Germinal center (tissue), 1 donor: ENCODE measurements at regions not wholly inside any gene's neighbourhood (a gene's known extent, or its start where the extent isn't known, plus 50 kb on each side); places are given as distances from the start of the nearest gene placed in this dataset.

Experiments used
- DNase-seq: peaks from one replicate; pipeline ENCODE4 v3.0.0; 2012; ENCODE audit warnings: mixed read lengths, low spot score

DNA sequence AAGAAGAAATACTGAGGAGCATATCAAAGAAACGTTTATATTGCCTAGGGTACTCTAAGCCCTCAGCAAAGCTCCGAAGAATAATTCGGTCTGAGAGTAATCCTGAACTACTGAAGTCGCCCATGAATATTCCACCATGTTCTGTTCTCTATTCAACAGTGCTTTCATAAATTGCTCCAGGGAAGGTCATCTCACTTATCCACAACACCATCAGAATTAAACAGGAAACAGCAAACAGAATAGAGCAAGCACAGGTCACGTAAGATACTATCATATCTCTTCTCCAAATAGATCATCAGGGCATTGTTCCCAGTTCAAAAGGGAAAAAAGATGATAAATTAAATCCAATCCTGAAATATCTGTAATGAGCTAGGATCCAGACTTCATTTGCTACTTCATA, 325.6 kb downstream of the DEPDC1B start:
- no peak for DNase-seq

DNA sequence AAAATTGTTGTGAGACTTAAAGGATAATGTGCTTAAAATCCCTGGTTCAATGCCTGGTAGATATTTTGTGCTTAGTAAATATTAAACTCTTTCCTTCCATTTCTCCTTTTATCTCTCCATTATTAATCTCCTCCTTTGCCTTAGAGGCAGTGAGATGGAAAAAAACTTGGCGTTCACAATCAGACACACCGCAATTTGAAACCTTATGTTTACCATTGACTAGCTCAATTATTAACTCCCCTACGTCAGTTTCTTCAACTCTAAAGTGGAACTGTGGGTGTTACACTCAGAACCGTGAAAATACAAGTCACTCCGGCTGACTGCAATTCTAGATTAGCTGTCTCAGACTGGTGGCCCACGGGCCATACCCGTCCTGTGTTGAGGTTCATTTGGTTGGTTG, 327.2 kb downstream of the DEPDC1B start:
- DNase-seq, result no peak

DNA sequence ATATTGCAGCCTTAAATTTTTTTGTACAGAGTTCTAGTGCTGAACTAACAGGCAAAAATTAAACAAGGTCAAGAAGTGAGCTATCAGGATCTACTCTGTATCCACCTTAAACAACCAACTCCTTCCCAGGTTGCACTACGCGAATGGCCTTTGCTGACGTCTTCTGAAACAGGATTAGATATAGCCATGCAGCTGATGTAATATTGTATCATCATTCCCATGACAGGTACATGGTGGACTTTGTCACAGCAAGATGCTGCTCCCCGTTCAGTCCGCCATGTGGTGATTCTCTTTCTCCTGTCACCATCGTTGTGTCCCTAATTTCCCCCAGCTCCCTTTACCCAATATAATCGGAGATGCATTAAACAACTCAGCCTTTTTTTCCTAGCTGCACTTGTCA, 328.9 kb downstream of the DEPDC1B start:
- no peak for DNase-seq

DNA sequence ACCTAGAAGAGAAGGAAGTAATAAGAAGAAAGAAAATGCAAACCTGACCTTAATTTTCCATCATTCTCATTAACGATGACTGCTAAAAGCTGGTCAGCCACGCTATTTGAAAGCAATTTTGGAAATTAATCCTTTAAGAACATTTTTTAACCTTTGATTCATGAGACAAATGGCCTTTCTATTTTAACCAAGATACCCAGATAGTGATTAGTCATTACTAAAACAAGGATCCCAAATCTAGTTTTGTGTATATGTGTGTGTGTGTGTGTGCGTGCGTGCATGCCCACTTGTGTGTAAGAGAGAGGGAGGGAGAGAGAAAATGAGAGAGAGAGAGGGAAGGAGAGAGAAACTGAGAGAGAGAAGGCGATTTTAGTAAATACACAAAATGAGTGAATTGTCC, 329.5 kb downstream of the DEPDC1B start:
- DNase-seq, result no peak

DNA sequence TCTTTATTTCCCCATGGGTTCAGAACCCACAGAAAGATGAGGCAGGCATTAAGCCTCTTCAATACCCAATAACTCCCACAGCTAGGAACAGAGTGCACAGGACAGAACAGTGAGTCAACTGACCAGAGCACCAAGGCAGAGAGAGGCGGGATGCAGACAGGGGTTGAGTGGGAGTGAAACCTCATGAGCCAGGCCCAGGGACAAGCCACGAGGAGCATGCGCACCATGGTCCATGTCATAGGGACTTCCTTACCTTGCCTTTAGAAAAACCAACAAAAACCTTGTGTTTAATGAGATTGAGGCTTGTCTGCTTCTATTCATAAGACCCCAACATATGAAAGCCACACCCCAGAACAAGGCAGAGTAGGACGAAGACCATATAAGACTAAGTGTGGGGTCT, 330.6 kb downstream of the DEPDC1B start:
- no peak for DNase-seq

DNA sequence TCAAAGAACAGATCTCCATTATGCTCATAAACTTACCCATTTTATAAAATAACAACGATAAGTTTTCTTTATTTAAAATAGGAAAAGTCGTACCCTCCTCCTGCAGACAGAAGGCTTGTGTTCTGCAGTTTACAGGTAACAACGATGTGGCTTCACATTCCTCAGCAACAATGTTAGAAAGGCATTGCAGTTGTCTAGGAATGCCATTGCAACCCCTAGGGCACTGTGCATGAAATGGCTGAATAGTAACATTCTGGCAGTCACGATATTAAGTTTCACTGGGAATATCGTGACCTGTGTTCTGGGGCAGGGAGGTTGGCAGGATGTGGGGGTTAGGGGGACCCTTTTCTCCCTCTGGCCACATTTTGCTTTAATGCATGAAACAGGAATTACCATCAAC, 331.9 kb downstream of the DEPDC1B start:
- no peak for DNase-seq

DNA sequence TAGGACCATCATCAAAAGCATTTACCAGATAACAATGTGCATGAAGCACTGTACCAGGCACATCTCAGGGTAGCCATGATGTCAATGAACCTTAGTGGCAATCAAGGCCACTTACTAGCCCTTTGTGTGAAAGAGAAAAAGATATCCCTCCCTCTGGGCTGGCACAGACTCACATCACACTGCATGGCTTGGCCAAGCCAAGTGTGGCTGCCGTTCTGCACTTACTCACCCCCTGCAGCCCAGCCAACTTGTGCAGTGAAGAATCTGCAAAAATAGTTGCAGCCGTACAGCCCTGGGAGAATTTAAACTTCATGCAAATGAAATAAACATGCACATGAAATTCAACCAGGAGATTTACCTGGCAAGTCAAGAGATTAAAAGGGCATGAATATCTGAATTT, 333.5 kb downstream of the DEPDC1B start:
- DNase-seq, result no peak

DNA sequence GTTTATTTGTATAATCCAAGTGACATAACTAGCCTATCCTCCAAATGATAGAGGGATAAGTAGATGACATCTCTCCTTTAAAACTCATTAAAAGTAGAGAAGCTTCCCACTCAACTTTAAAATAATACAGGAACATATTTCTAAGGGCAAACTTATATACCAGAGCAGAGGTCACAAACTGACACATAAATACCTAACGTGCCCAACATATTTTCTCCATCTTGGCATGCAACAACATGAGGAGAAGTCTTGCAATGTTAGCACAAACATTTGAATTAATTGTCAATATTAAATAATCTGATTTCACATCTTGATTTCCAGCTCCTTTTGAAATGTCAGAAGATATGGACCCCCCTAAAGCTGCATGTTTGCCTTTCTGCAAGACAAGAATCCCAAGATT, 335.0 kb downstream of the DEPDC1B start:
- no peak for DNase-seq

DNA sequence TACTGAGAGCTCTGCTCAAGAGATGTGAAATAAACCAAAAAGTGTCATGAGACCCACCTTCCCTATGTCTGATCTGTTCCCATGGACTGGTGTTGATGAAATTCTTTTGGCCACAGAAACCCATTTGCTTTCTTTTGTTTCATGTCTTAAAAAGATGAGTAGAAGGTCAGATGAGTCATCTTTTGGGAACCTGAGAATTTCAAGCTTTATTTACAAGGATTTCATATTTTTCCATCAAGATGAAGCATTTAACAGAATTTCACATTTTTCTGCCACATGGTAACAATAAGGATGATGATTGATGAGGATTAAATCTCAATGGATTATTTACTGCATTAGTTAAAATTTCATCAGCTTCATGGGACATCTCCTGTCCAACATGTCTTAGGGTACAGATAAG, 337.8 kb downstream of the DEPDC1B start:
- no peak for DNase-seq

DNA sequence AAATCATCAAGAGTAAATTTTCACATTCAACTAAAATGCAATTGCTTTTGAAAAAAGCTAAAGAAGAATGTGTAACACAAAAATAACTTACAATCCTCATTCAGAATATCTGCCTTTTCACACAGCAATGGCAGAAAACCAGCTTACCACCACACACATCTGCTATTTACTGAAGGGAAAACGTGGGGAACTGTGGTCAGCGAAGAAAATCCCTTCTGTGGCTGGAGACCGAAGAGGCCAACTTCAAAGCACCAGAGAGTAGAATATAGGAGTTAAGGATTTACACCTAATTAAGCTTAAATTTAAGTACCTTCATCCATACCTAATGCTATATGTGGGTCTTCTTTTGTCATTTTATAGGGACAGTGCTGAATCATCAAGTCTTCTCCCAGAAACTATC, 339.6 kb downstream of the DEPDC1B start:
- DNase-seq, result no peak

DNA sequence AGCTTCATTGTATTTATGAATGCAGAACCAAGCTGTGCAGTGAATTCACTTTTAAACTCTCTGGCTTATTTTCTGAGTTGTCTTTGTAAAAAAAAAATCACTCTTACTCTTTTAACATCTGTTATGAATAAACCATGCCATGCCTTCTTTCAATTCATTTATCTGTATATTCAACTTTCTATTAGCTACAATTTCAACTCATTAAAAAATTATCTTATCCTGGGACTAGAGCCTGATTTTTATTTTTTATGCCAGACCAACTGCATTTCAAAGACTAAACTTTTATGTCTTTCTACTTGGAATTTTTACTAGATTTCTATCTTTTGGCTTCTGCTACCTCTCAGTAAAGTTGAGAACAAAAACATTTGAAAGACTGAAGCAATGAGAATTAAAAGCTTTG, 342.7 kb downstream of the DEPDC1B start:
- DNase-seq, result no peak

DNA sequence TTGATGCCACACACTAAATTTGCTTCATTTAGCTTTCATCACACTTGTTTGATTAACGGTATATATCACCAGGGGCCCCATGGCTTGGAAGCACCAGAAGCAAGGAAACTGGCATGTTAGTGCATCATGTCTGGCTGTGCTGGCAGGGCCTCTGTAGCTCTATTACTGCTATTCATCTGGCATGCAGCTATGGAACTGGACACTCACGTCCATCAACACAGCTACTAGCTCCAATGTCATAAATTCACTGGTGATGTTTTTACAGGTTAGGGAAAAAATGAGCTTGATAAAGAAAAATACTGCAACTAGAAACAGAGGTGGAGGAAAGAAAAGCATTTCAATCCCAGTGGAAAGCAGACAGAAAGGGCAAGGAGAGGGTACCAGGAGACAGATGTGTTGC, 343.2 kb downstream of the DEPDC1B start:
- no peak for DNase-seq

DNA sequence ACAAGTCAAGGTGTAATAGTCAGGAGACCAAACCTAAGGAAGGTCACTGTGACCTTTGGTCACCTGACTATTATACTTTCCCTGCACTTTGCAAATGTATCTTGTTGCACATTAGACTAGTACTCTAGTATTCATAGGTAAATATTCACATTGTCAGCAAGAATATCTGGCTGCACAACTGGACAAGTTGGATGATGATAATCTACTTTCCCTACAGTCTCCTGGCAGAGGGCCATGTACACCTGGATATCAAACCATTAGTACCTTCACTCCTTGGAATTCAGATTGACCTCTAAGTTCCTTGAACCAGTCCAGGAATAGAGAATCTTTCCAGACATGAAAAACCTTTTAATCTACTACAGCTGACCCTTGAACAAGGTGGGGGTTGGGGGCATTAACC, 344.8 kb downstream of the DEPDC1B start:
- no peak for DNase-seq

DNA sequence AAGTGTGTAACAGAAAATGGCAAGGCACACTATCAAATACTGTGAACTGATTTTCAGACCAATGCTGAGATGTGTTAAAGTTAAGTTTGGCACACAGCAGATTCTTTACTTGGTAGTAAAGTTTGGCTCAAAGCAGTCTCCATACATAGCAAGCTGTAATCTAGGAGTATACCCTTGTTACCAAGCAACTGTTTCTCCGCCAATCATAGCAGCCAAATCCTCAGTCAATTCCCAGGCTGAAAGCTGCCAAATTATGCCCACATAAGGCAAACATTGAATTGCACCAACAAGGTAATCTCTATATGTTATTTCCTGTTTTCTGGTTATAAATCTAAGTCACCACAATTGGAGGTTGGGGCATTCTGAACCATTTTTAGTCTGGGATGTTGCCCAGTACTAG, 345.7 kb downstream of the DEPDC1B start:
- DNase-seq, result no peak

DNA sequence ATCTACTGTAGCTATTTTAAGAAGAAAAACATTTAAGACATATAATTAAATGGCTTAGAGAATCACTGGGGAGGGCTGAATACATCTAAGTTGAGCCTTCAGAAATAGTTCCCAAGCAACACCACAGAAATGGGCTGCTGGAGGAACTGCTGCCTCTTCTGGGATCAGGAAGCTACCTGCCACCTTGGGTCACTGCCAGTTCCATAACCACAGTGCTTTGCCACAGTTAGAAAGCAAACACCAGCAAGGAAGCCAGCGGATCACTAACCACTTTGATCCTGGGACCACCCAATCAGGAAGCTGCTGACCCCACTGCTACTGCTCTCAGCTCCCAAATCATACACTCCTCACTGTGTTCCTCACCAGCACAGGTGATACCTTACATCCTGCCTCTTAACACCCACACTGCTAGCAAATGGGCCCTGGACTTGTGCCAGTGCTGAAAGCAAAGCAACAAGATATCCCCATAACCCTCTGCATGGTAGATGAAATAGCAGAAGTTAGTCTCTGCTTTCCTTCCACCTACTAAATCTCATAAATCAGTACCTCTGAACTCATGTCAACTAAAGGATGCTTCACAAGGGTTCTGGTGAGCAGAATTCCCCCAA, 346.9 kb downstream of the DEPDC1B start:
- no peak for DNase-seq

DNA sequence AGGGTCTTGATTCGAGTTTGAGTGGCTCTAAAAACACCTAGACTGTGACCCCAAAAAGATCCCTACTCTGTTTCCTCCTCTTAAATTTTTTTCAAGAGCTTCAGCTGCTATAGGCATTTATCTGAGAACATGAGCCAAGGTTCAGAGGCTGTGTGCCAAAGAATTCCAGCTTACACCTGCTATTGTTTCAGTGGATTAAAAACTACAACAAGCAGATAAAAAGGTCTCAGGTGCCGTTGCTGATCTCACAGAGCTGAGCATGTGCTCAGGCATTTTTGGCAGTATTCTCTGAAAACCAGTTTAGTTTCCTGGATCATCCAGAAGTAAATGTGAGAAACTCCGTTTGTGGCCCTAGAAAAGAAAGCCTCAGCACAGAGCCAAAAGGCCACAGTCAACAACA, 349.2 kb downstream of the DEPDC1B start:
- no peak for DNase-seq

DNA sequence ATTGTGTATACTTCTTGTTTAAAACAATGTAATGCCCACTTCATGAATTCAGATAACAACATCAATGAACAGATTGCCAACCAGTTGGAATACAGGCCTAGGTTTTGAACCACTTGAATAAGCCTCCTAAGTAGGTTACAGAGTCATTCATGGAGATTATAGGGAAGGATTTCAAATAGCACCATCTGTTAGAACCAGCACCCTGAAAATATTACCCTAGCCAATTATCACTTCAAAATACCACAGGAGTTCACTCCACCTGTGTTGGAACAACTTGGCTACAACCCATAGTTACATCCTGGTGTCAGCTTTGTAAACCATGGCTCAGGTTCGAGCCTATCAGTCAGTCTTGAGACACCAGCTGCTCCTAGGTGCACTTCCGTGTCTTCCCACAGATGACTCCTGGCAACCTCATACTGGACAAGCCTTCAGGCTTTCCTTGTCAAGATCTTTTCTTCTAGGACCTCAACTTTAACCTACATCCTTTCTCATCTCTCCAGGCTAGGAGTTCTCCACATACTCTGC, 350.0 kb downstream of the DEPDC1B start:
- no peak for DNase-seq

DNA sequence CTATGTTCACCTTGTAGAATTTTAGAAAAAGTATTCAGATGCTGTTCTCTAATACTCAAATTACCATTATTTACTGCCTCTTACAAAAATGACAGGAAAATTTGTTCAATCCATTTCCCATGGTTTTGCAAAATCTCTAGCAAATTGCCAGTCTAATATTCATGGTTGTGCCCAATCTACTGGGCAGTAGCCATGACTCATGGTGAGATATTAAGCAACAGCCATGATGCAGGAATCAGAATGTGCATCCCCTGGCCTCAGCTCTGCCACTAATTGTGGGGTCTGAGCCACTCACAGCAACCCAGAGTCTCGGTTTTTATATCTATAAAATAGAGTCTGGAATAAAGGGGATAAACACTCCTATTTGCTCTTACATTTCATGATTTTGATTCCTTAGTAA, 353.6 kb downstream of the DEPDC1B start:
- DNase-seq, result no peak

DNA sequence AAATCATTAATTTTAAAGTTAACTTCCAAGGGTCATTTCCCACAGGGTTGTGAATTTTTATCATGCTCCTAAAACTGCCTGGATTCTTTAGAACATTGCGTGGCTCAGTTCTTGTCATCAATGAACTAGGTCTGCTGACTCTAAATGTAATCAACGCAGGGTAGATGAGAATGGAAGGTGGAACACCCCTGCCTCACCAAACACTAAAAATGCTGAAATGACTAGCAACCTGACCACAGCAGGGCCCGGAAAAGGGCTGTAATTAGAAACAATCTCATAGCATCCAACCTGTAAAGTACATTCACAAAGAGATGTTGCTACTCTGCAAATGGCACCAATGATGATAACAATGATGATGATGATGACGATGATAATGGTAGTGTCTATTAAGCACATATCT, 356.9 kb downstream of the DEPDC1B start:
- DNase-seq, result no peak

DNA sequence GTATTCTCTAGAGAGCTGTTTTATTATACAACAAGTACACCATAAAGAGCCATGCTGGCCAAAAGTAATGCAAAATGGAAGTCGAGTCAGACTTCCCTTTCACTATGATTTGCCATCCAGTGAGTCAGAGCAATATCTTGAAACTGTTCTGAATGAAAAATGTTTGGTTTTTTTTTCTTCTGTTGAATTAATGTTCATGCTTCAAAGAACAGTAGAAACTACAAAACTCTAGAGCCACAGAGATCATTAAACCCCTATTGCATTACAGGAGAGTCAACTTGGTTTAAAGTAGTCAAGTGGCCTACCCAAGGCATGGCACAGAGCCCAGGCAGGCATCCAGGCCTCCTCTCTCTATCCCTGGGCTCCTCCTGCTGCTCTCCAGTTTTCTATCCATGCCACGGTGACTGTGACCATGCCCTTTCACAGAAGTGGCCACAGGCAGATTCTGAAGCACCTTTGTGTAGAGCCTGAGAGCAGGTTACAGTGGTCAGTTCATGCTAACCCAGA, 358.9 kb downstream of the DEPDC1B start:
- DNase-seq, result no peak

DNA sequence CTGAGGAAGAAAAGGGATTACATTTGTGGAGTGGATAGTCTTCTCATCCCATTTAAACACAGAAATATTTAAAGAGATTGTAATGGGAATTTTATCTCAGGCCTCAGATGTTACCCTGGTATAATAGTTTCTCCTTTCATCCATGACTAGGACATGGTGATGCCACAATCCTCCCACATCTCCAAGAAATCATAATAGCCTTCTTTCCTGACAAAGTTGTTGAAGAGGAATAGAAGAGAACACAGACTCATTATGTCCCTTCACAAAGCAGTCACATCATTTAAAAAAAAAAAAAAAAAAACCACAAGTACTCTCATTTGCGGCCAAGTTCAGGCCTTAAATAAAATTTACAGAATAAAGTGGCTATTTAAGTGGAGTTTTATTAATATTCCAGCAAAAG, 359.6 kb downstream of the DEPDC1B start:
- DNase-seq, result no peak

DNA sequence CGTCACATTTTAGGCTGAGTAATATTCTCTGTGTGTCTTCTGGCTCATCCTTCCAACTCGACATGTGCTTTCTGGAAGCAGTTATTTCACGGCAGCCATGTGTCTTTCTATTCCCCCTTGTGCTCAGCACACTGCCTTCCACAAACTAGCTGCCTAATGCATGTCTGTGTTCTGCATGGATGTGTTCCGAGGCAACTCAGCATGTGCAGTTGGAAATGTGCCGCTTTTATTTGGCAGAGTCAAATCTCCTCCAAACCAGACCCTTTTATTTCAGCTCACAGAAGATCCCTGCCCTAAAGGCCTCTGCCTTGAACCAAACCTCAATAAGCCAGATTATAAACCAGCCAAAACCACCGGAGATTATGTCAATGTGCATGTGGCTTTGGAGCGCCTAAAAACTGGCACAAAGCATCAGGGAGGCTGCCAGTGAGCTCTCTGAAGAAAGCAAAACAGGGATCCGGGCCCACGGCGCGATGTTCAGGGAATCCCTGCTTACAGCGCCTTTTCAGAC, 360.2 kb downstream of the DEPDC1B start:
- DNase-seq, result no peak

DNA sequence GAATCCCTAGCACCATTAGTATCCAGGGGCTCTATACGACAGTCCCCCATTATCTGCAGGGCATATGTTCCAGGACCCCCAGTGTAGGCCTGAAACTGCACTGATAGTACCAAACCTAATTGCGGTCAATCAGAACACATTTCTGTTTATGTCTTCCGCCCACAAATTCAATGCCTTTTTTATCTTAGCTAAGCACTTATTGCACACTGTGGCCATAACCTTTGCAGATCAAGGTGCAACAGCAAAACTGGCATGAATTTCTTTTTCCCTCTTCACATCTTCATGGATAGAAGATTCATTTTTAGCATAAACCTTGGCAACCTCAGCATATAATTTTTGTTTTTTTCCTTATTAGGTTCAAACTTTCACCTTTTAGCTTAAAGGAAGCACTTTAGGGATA, 361.1 kb downstream of the DEPDC1B start:
- no peak for DNase-seq

DNA sequence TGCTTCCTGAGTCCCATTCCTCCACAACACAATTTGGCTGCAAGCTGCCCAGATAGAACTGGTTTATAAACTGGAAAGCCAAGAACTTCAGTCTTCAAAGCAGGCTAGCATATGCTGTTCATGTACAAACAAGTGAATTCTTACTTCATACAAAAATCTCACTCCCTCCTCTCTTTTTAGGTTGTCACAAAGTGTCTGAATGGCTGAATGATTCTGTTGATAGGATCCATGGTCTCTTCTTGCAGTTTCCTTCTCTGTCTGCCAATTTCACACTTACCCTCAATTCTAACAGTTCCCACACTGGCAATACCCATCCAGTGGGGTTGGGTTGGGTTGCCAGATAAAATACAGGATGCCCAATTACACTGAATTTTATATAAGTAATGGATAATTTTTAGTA, 363.5 kb downstream of the DEPDC1B start:
- no peak for DNase-seq
